Activated CD4-positive, alpha-beta T cell treated with anti-CD3 and anti-CD28 coated beads for 36 hours (primary cell): ENCODE measurements at regions not wholly inside any gene's neighbourhood (a gene's known extent, or its start where the extent isn't known, plus 50 kb on each side); places are given as distances from the start of the nearest gene placed in this dataset.

ENCODE experiments used
- ATAC-seq: fragments of 200-7000 bp; cut with Tn5 transposase; one replicate; pipeline ENCODE4 v1.10.0; 2021; ENCODE audit warnings: mild to moderate bottlenecking, moderate library complexity
- CTCF ChIA-PET: fragments of 350-600 bp; sonication (Branson Sonifier 250); formaldehyde crosslinking; loops from one replicate; lab custom pipeline; 2021; ENCODE audit warnings: antibody characterized with exemption; lab: Charles Lee
- POLR2A ChIA-PET: fragments of 350-600 bp; sonication (Branson Sonifier 250); formaldehyde crosslinking; loops from one replicate; lab custom pipeline; 2021; ENCODE audit warnings: antibody characterized with exemption, inconsistent platforms; lab: Charles Lee
- DNase-seq: peaks from one replicate; pipeline ENCODE4 v3.0.0-alpha.2; 2020
- H3K27ac Mint-ChIP-seq: one replicate; pipeline ENCODE4 v1.8.0; 2021; ENCODE audit warnings: mixed read lengths
- H3K27me3 Mint-ChIP-seq: one replicate; pipeline ENCODE4 v1.8.0; 2021; ENCODE audit warnings: mixed read lengths
- H3K36me3 Mint-ChIP-seq: one replicate; pipeline ENCODE4 v1.8.0; 2021; ENCODE audit warnings: low read depth, mixed read lengths
- H3K4me1 Mint-ChIP-seq: one replicate; pipeline ENCODE4 v1.8.0; 2021; ENCODE audit warnings: mixed read lengths
- H3K4me3 Mint-ChIP-seq: one replicate; pipeline ENCODE4 v1.8.0; 2021; ENCODE audit warnings: mild to moderate bottlenecking, moderate library complexity, mixed read lengths
- H3K9me3 Mint-ChIP-seq: one replicate; pipeline ENCODE4 v1.8.0; 2021; ENCODE audit warnings: low read depth, mixed read lengths
- intact Hi-C, 2 experiments: fragments of 100-400 bp; cut with DNase I in 1 of 2; cut with micrococcal nuclease in 1 of 2; formaldehyde crosslinking; loops; one replicate each; pipeline versions ENCODE4 v1.14.2 to v1.15.1; 2022 to 2024; cut with DNase I, micrococcal nuclease

DNA sequence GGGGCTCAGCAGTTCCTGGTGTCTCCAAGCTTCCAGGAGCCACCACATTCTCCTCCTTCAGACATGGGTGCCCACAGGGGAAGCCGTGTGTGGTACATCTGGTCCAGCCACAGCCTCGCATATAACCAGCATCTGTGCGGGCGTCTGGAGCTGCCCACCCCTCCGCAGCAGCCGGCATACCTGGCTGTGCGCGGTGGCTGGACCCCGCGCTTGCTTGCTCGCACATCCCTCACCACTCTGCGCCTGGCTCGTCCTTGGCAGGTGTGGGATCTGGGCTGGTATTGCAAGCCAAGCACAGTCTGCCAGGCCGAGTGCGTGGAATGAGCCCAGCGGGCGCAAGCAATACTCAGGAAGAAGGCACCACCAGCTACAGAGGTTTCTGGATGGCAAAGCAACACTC, 117.7 kb upstream of the MBL2 start:
- H3K36me3 Mint-ChIP-seq: no peaks in the 10 kb centered on the region
- no peak overlapping the region for H3K27ac Mint-ChIP-seq
- H3K4me1 Mint-ChIP-seq: no peaks in the 10 kb centered on the region
- POLR2A ChIA-PET: no interaction called here
- H3K4me3 Mint-ChIP-seq: no peak overlapping the region
- H3K9me3 Mint-ChIP-seq: peaks cover 3% of the 10 kb centered on the region
- intact Hi-C loops: no loop called here
- no peaks in the 10 kb centered on the region for H3K27me3 Mint-ChIP-seq
- CTCF ChIA-PET: no interaction called here
- ATAC-seq: no peak
- DNase-seq: no peak

DNA sequence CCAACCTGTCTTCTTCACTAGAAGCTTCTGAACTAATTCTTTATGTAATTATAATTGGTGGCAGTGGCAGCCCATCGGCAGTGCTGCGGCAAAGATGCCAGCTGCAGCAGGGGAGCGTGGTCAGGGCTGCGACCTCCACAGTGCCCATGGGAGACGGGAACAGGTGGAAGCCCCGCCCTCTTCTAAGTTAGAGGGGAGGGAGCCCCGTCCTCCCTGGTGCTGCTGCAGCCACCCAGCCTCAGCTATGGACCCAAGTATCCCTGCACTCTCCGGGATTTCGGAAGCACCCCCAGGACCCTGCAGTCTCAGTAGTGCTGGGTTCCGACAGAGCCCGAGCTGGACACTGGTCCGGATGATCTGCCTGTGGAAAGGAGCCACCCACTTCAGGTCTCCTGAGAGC, 117.0 kb upstream of the MBL2 start:
- ChIA-PET CTCF (interaction anchor here (1.2 kb wide), 1 partner anchor 72 kb away, joined by 3 read pairs; no protein-coding TSS in a partner anchor), POLR2A (no interaction called here)
- no peak overlapping the region for H3K27ac Mint-ChIP-seq
- no peaks in the 10 kb centered on the region for H3K36me3 Mint-ChIP-seq
- H3K27me3 Mint-ChIP-seq: no peaks in the 10 kb centered on the region
- intact Hi-C loops: loop anchor here in 1 of 2 experiments (10.0 kb wide), 1 partner anchor 715 kb away; no protein-coding TSS in a partner anchor
- peaks cover 3% of the 10 kb centered on the region for H3K9me3 Mint-ChIP-seq
- DNase-seq (no peak), ATAC-seq (no peak)
- H3K4me1 Mint-ChIP-seq: no peaks in the 10 kb centered on the region
- H3K4me3 Mint-ChIP-seq: no peak overlapping the region

- Mint-ChIP-seq H3K27me3 (no peaks in the 10 kb centered on the region), H3K4me1 (no peaks in the 10 kb centered on the region), H3K36me3 (no peaks in the 10 kb centered on the region), H3K4me3 (no peak overlapping the region), H3K9me3 (peaks cover 3% of the 10 kb centered on the region), H3K27ac (no peak overlapping the region)
- POLR2A ChIA-PET: no interaction called here
- intact Hi-C loops: loop anchor here in 1 of 2 experiments (10.0 kb wide), 1 partner anchor 721 kb away; no protein-coding TSS in a partner anchor
- DNase-seq (peak; percentile 41), ATAC-seq (no peak)
- CTCF ChIA-PET: interaction anchor here (0.7 to 1.2 kb wide), 3 partner anchors 17 to 800 kb away, joined by 3 read pairs; no protein-coding TSS in a partner anchor
Measured at GRCh38 chr10:52883996-52884871, 111.7 kb upstream of the MBL2 start.

DNA sequence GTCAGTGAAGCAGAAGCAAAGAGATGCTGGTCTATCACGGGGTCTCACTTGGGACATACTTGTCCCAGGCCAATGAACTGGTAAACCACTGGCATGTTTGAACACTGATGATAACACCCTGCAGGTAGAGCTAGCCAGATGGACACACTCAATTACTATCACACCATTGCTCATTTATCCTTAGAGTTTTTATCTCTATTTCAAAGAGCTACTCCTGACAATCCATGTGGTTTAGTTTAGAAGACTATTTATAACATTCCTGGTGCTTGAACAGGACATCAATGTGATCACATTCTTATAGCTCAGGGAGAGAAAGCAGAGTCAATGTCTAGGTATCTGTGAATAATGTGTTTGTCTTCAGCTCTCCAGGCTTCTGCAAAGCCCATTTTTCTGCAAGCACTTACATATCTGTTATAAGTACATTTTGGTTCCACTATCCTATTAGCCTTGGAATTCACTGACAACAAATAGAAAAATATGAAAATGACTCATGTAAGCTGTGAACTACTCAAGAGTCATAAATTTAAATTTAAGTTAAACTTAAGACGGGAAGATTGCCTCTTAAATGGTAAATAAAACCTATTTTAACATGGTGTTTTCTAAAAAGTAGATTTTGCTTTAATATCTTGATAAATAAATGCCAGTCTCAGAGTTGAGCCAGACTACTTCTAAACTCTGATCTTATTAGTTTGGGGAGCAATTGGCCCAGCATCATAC, 106.7 kb upstream of the MBL2 start:
- no peak for DNase-seq
- Mint-ChIP-seq H3K27me3 (no peaks in the 10 kb centered on the region), H3K36me3 (no peaks in the 10 kb centered on the region), H3K4me3 (no peak overlapping the region), H3K4me1 (no peaks in the 10 kb centered on the region), H3K9me3 (no peaks in the 10 kb centered on the region), H3K27ac (no peak overlapping the region)
- POLR2A ChIA-PET: no interaction called here
- CTCF ChIA-PET: interaction anchor here (1.0 to 1.2 kb wide), 2 partner anchors 12 to 31 kb away, joined by 3 read pairs; no protein-coding TSS in a partner anchor
- intact Hi-C loops: no loop called here
- no peak for ATAC-seq

- no peaks in the 10 kb centered on the region for H3K4me1 Mint-ChIP-seq
- ATAC-seq (no peak), DNase-seq (no peak)
- no peak overlapping the region for H3K4me3 Mint-ChIP-seq
- H3K9me3 Mint-ChIP-seq: no peaks in the 10 kb centered on the region
- POLR2A ChIA-PET: no interaction called here
- intact Hi-C loops: no loop called here
- CTCF ChIA-PET: interaction anchor here (0.6 kb wide), 1 partner anchor 128 kb away, joined by 3 read pairs; no protein-coding TSS in a partner anchor
- H3K27me3 Mint-ChIP-seq: no peaks in the 10 kb centered on the region
- no peak overlapping the region for H3K27ac Mint-ChIP-seq
- no peaks in the 10 kb centered on the region for H3K36me3 Mint-ChIP-seq
Measured at GRCh38 chr10:52877451-52877850, 104.9 kb upstream of the MBL2 start.

DNA sequence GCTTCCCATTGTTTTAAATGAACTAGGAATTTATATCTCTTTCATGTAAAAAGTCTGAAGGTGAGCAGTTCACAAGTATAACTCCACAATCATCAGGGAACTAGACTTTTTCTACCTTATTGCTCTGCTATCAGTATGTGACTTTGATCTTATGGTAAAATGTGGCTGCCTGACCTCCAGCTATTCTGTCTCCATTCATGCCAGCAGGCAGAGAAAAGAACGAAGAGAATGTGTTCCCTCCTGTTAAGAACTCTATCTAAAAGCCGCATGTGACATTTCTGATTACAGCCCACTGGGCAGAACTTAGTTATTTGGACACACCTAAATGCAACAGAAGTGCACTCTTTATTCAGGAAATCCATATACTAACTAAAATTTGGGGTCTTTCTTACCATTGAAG, 102.8 kb upstream of the MBL2 start:
- Mint-ChIP-seq H3K36me3 (no peaks in the 10 kb centered on the region), H3K27me3 (no peaks in the 10 kb centered on the region)

DNA sequence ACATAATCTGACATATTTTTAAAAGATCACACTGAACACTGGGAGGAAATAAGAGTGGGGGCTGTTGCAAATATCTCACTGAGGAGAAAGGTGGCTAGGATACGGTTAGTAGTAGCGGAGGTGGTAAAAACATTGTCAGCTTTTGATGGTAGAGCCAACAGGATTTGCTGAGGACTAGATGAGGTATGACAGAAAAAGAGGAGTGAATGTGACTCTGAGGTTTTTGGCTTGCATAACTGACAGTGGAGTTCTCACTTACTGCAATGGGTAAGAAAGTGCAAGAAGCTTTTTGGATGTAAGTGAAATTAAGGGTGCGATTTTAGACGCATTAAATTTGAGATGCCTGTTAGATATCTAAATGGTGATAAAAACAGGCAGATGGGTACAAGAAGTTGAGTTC, 102.0 kb upstream of the MBL2 start:
- DNase-seq (no peak), ATAC-seq (no peak)
- H3K27ac Mint-ChIP-seq: no peak overlapping the region
- H3K4me3 Mint-ChIP-seq: no peak overlapping the region
- H3K4me1 Mint-ChIP-seq: no peaks in the 10 kb centered on the region
- no peaks in the 10 kb centered on the region for H3K27me3 Mint-ChIP-seq
- no peaks in the 10 kb centered on the region for H3K36me3 Mint-ChIP-seq
- ChIA-PET POLR2A (no interaction called here), CTCF (no interaction called here)
- intact Hi-C loops: no loop called here
- H3K9me3 Mint-ChIP-seq: peaks cover under 1% of the 10 kb centered on the region

More for the DNA sequence above, 102.8 kb upstream of the MBL2 start:
- ChIA-PET POLR2A (no interaction called here), CTCF (no interaction called here)
- Mint-ChIP-seq H3K9me3 (no peaks in the 10 kb centered on the region), H3K4me1 (no peaks in the 10 kb centered on the region), H3K27ac (no peak overlapping the region), H3K4me3 (no peak overlapping the region)
- no peak for DNase-seq
- ATAC-seq: no peak
- intact Hi-C loops: no loop called here

GRCh38 chr10:52871191-52871843, 98.7 kb upstream of the MBL2 start:
- peaks cover 7% of the 10 kb centered on the region for H3K9me3 Mint-ChIP-seq
- no peak for ATAC-seq

GRCh38 chr10:52870562-52870961, 98.0 kb upstream of the MBL2 start:
- DNase-seq (no peak), ATAC-seq (no peak)
- no peaks in the 10 kb centered on the region for H3K36me3 Mint-ChIP-seq
- H3K4me1 Mint-ChIP-seq: no peaks in the 10 kb centered on the region
- H3K9me3 Mint-ChIP-seq: peaks cover 7% of the 10 kb centered on the region
- H3K27ac Mint-ChIP-seq: no peak overlapping the region
- ChIA-PET CTCF (no interaction called here), POLR2A (no interaction called here)
- H3K4me3 Mint-ChIP-seq: no peak overlapping the region
- intact Hi-C loops: no loop called here
- no peaks in the 10 kb centered on the region for H3K27me3 Mint-ChIP-seq

More at GRCh38 chr10:52871191-52871843, 98.7 kb upstream of the MBL2 start:
- ChIA-PET POLR2A (interaction anchor here (0.7 kb wide), 1 partner anchor 12 kb away, joined by 3 read pairs; no protein-coding TSS in a partner anchor), CTCF (no interaction called here)
- no peak overlapping the region for H3K27ac Mint-ChIP-seq
- no peak overlapping the region for H3K4me3 Mint-ChIP-seq
- no peaks in the 10 kb centered on the region for H3K4me1 Mint-ChIP-seq
- DNase-seq: no peak
- intact Hi-C loops: no loop called here
- H3K36me3 Mint-ChIP-seq: no peaks in the 10 kb centered on the region
- H3K27me3 Mint-ChIP-seq: no peaks in the 10 kb centered on the region

DNA sequence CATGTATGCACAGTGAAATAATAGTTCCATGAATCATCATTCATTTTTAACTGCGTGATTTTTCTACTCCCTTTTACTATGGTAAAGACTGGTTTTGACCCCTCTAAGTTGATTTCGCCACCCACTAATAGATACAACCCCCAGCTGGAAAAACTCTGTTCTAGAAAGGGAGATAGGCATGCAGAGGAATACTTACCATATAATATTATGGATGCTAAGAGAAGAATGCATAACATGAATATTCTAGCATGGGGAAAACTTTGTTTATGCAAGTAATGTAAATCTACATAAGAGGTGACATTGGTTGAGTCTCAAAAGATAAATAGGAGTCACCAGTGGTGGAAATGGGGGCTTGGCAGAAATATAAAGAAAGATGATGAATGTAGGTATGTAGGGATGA, 97.3 kb upstream of the MBL2 start:
- ChIA-PET POLR2A (no interaction called here), CTCF (no interaction called here)
- intact Hi-C loops: no loop called here
- no peak for DNase-seq
- Mint-ChIP-seq H3K4me1 (no peaks in the 10 kb centered on the region), H3K9me3 (peaks cover 7% of the 10 kb centered on the region), H3K27ac (no peak overlapping the region), H3K4me3 (no peak overlapping the region), H3K27me3 (no peaks in the 10 kb centered on the region), H3K36me3 (no peaks in the 10 kb centered on the region)
- ATAC-seq: no peak

DNA sequence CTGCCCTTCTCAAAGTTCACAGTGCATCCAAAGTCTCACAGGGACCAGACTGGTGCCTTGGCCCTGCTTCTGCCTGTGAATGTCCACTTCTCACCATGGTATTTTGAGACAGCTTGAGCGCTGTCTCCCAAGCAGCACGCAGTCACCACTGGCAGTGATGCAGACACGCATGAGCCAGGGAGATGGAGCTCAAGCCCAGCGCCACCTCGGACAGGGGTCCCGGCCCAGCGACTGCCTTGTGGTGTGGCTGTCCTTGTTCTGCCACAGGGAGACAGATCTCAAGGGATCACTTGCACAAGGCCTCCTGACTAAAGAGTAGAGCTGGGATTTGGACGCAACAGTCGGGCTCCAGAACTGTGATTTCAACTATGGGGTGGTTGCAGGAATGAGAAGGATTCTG, 92.6 kb upstream of the MBL2 start:
- no peak overlapping the region for H3K4me3 Mint-ChIP-seq
- CTCF ChIA-PET: no interaction called here
- intact Hi-C loops: no loop called here
- POLR2A ChIA-PET: no interaction called here
- no peak for DNase-seq
- peaks cover 7% of the 10 kb centered on the region for H3K9me3 Mint-ChIP-seq
- no peaks in the 10 kb centered on the region for H3K36me3 Mint-ChIP-seq
- H3K27ac Mint-ChIP-seq: no peak overlapping the region
- ATAC-seq: no peak
- H3K27me3 Mint-ChIP-seq: no peaks in the 10 kb centered on the region
- H3K4me1 Mint-ChIP-seq: no peaks in the 10 kb centered on the region
